Stomach (tissue), 4 donors: ENCODE measurements at regions not wholly inside any gene's neighbourhood (a gene's known extent, or its start where the extent isn't known, plus 50 kb on each side); places are given as distances from the start of the nearest gene placed in this dataset.

Experiments used
- CTCF ChIP-seq, 7 experiments: fragments of 450-650 bp in 4 of 7; fragments of 200-600 bp in 3 of 7; sonication (generic) in 3 of 7; IDR thresholded peaks; one replicate each; pipeline ENCODE4 v1.5.1; 2016 to 2019; ENCODE audit warnings: antibody characterized with exemption in 7 of 7, control low read depth in 2 of 7, mild to moderate bottlenecking in 1 of 7
- POLR2A ChIP-seq, 4 donors: fragments of 450-650 bp; IDR thresholded peaks; one replicate each; pipeline ENCODE4 v1.6.1; 2016; ENCODE audit warnings: antibody characterized with exemption in 4 of 4, control low read depth in 2 of 4, mild to moderate bottlenecking in 1 of 4, moderate library complexity in 1 of 4

- TF ChIP-seq CTCF (IDR thresholded peaks at IDR 0.05) (no peak), POLR2A (IDR thresholded peaks at IDR 0.05) (no peak)
Measured at GRCh38 chr9:29802454-29802853, 2229.2 kb upstream of the C9orf72 start.
